Right lobe of liver (tissue), 6 donors: ENCODE measurements at regions not wholly inside any gene's neighbourhood (a gene's known extent, or its start where the extent isn't known, plus 50 kb on each side); places are given as distances from the start of the nearest gene placed in this dataset.

Source experiments
- ATAC-seq, 4 donors: fragments of 200-7000 bp; cut with Tn5 transposase; one replicate each; pipeline ENCODE4 v1.9.1; 2020; ENCODE audit warnings: mild to moderate bottlenecking in 4 of 4, moderate library complexity in 4 of 4
- DNase-seq, 3 donors: peaks; one replicate each; pipeline ENCODE4 v3.0.0-alpha.2; 2020
- H3K27ac ChIP-seq, 3 donors: fragments of 200-600 bp; one replicate each; pipeline ENCODE4 v1.8.0; 2022
- H3K27me3 ChIP-seq, 2 donors: fragments of 200-600 bp; one replicate each; pipeline ENCODE4 v1.8.0; 2022
- H3K36me3 ChIP-seq, 4 donors: fragments of 200-600 bp; sonication (generic) in 1 of 4; one replicate each; pipeline versions ENCODE4 v1.5.1 to v1.8.0; 2017 to 2022; ENCODE audit warnings: control low read depth in 1 of 4
- H3K4me1 ChIP-seq, 4 donors: fragments of 200-600 bp; sonication (generic) in 1 of 4; one replicate each; pipeline versions ENCODE4 v1.5.1 to v1.8.0; 2017 to 2022; ENCODE audit warnings: control low read depth in 1 of 4
- H3K4me3 ChIP-seq, 3 donors: fragments of 200-600 bp; one replicate each; pipeline ENCODE4 v1.8.0; 2022
- H3K9me3 ChIP-seq, 4 donors: fragments of 200-600 bp; sonication (generic) in 1 of 4; one replicate each; pipeline versions ENCODE4 v1.5.1 to v1.8.0; 2017 to 2022; ENCODE audit warnings: control low read depth in 1 of 4
- CTCF ChIP-seq, 4 donors: fragments of 200-600 bp in 3 of 4; fragments of 450-650 bp in 1 of 4; IDR thresholded peaks; one replicate each; pipeline versions ENCODE4 v1.5.1 to v1.8.0; 2016 to 2022; ENCODE audit warnings: antibody characterized with exemption in 4 of 4, mild to moderate bottlenecking in 2 of 4
- POLR2A ChIP-seq: fragments of 450-650 bp; IDR thresholded peaks from one replicate; pipeline ENCODE4 v1.6.1; 2017; ENCODE audit warnings: antibody characterized with exemption, mild to moderate bottlenecking
- WGBS: methylation state at CpG from one replicate; pipeline ENCODE4 v1.1.6; 2018; ENCODE audit warnings: low coverage, low lambda C conversion rate; ENCODE audit not compliant: insufficient coverage; ENCODE audit errors: missing lambda C conversion rate; 5-methylcytosine and 5-hydroxymethylcytosine counted together
- intact Hi-C, 2 donors: fragments of 100-400 bp; cut with DNase I; formaldehyde crosslinking; loops; one replicate each; pipeline versions ENCODE4 v1.11.2 to v1.14.1; 2022
- donor health status: DM: no; HTN: yes; CAD: no.
- donor health status: DM: no; HTN: no; CAD: no.
- donor health status: DM: no; HTN: no; CAD: no.
- donor health status: DM: no; HTN: yes; CAD: no.
- donor health status: DM: no; HTN: yes; CAD: no.

DNA sequence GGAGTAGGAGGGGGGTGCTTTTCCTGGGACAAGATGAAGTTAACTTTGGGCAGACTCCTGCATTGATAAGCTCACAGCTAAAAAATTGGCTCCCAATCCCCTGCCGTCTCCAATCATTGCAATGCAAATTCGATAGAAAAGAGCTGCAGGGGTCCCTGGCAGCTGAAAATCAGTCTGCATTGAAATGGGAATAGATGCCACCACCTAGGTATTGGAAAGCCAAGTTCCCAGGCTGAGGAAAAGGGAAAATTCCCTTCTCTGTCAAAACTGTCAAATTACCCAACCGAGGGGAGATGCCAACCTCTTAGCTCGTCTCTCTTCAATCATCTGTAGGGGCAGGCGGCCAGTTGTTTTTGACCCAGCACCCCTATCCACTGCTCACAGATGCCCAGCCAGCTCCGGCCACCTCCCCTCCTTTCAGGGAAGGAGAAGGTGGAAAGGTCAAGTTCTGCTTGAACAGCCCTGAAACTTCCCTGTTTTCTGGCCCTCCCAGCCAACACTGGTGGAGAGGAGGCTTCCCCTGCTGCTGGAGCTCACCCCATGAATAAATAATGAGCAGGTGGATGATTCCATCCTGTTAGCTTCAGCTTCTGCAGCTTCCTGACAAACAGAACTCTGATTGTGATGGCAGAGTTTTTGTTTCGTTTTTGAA, 916.3 kb downstream of the TBC1D22A start:
- Histone ChIP-seq H3K36me3 (no peaks in the 10 kb centered on the region), H3K27me3 (no peaks in the 10 kb centered on the region), H3K27ac (no peak overlapping the region), H3K9me3 (no peaks in the 10 kb centered on the region), H3K4me1 (no peaks in the 10 kb centered on the region), H3K4me3 (no peak overlapping the region)
- ATAC-seq (no peak), DNase-seq (no peak)
- 27% methylated on average over 7 of the region's 7 CpGs for WGBS
- intact Hi-C loops, result no loop called here
- TF ChIP-seq CTCF (IDR thresholded peaks at IDR 0.05) (no peak), POLR2A (no peak)

DNA sequence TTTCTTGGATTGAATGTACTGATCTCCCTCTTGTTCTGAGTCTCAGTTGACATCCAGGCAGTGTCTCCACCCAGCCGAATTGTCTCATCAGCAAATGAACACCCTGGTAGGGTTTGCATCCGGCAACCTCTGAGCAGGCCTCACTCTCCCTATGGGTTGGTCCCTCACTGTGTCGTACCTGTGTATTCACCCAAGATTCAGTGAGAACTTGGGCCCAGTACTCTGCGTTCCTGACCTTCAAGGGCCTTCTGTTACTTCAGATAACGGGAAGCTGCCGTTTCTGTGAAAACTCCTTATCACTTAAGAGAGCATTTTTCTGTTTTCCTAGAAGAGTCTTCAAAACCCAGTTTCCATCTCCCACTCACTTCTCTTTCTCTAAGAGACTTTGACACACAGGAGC, 915.6 kb downstream of the TBC1D22A start:
- no peaks in the 10 kb centered on the region for H3K9me3 ChIP-seq
- no peaks in the 10 kb centered on the region for H3K27me3 ChIP-seq
- no peak overlapping the region for H3K27ac ChIP-seq
- ATAC-seq, result no peak
- WGBS, result 26% methylated on average over 4 of the region's 6 CpGs
- H3K36me3 ChIP-seq, result no peaks in the 10 kb centered on the region
- no peak for TF ChIP-seq POLR2A
- no peak for TF ChIP-seq CTCF (IDR thresholded peaks at IDR 0.05)
- DNase-seq, result no peak
- H3K4me3 ChIP-seq, result no peak overlapping the region
- no peaks in the 10 kb centered on the region for H3K4me1 ChIP-seq
- intact Hi-C loops, result no loop called here

- 53% methylated on average over 3 of the region's 3 CpGs for WGBS
- Histone ChIP-seq H3K4me3 (no peak overlapping the region), H3K9me3 (no peaks in the 10 kb centered on the region), H3K27ac (no peak overlapping the region), H3K27me3 (no peaks in the 10 kb centered on the region), H3K36me3 (no peaks in the 10 kb centered on the region), H3K4me1 (no peaks in the 10 kb centered on the region)
- intact Hi-C loops, result no loop called here
- no peak for ATAC-seq
- no peak for TF ChIP-seq POLR2A
- no peak for TF ChIP-seq CTCF (IDR thresholded peaks at IDR 0.05)
- DNase-seq, result no peak
These were observed 914.2 kb downstream of the TBC1D22A start for GRCh38 chr22:47676685-47677084.

GRCh38 chr22:47674600-47674999, 912.1 kb downstream of the TBC1D22A start:
- no peaks in the 10 kb centered on the region for H3K9me3 ChIP-seq
- TF ChIP-seq CTCF (IDR thresholded peaks at IDR 0.05) (no peak), POLR2A (no peak)
- 76% methylated on average over 11 of the region's 11 CpGs for WGBS
- ATAC-seq (no peak), DNase-seq (no peak)
- no peaks in the 10 kb centered on the region for H3K4me1 ChIP-seq
- H3K27me3 ChIP-seq, result no peaks in the 10 kb centered on the region
- H3K36me3 ChIP-seq, result no peaks in the 10 kb centered on the region
- intact Hi-C loops, result no loop called here
- no peak overlapping the region for H3K27ac ChIP-seq
- H3K4me3 ChIP-seq, result no peak overlapping the region

DNA sequence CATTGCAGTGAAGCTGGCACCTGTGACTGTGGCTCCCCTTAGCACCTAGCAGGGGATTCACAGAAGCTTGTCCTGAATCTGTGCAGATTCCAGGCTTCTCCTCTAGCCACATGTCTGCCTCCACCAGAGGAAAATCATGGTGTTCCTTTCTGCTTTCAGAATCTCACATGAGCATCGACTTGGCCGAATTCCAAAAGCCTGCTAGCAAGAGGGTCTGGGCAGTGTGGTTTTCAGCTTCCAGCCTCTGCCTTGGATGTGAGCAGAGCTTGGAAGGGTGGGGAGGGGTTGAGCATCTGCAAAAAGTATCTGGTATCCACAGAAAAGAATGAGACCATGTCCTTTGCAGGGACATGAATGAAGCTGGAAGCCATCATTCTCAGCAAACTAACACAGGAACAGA, 911.1 kb downstream of the TBC1D22A start:
- H3K27ac ChIP-seq, result no peak overlapping the region
- intact Hi-C loops, result no loop called here
- H3K9me3 ChIP-seq, result no peaks in the 10 kb centered on the region
- TF ChIP-seq CTCF (IDR thresholded peaks at IDR 0.05), result no peak
- no peak for TF ChIP-seq POLR2A
- 78% methylated on average over 2 of the region's 2 CpGs for WGBS
- no peak for ATAC-seq
- H3K27me3 ChIP-seq, result no peaks in the 10 kb centered on the region
- no peaks in the 10 kb centered on the region for H3K4me1 ChIP-seq
- no peaks in the 10 kb centered on the region for H3K36me3 ChIP-seq
- H3K4me3 ChIP-seq, result no peak overlapping the region
- DNase-seq, result no peak
